C4-2B (cell line): ENCODE measurements at regions not wholly inside any gene's neighbourhood (a gene's known extent, or its start where the extent isn't known, plus 50 kb on each side); places are given as distances from the start of the nearest gene placed in this dataset.

Source experiments
- H3K27ac ChIP-seq: fragments of 450-650 bp; 2 replicates; pipeline ENCODE4 v1.5.1; 2017
- CTCF ChIP-seq: fragments of 450-650 bp; conservative IDR thresholded peaks from 2 replicates; pipeline ENCODE4 v1.5.1; 2017; ENCODE audit warnings: mild to moderate bottlenecking
- ZFX ChIP-seq: fragments of 450-650 bp; IDR thresholded peaks from 2 replicates; pipeline ENCODE4 v1.6.1; 2017

DNA sequence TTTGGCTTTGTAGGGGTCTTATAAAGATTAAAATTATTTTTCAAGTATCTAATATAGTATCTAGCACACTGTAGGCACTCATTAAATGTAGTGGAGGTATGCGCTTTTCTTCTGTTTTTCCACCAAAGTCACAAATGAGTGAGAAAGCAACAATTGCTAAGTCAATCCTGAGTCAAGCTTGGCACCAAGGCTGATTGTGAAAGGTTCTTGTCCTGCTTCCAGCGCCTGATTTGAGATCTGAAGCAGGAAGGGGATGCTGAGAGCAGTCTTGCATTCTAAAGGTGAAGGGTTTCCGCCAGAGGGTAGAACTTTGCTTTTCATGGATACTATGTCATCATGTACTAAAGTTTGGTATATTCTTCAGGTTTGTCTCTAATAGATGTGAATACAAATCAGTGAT, 64.9 kb upstream of the DAAM1 start:
- no peak for TF ChIP-seq CTCF
- TF ChIP-seq ZFX, result no peak
- no peak overlapping the region for H3K27ac ChIP-seq

GRCh38 chr14:59123975-59124374, 64.5 kb upstream of the DAAM1 start:
- TF ChIP-seq ZFX (no peak), CTCF (peak; percentile 70)
- H3K27ac ChIP-seq, result no peak overlapping the region

GRCh38 chr14:59125156-59125555, 63.3 kb upstream of the DAAM1 start:
- TF ChIP-seq CTCF, result no peak
- H3K27ac ChIP-seq, result no peak overlapping the region

- peak; percentile 86 for TF ChIP-seq CTCF
- no peak for TF ChIP-seq ZFX
- H3K27ac ChIP-seq, result no peak overlapping the region
Observed at GRCh38 chr14:59126714-59127436, 61.6 kb upstream of the DAAM1 start.

- TF ChIP-seq ZFX (no peak), CTCF (peak; percentile 52)
- H3K27ac ChIP-seq, result no peak overlapping the region
Observed at GRCh38 chr14:59127437-59127732, 61.1 kb upstream of the DAAM1 start.

DNA sequence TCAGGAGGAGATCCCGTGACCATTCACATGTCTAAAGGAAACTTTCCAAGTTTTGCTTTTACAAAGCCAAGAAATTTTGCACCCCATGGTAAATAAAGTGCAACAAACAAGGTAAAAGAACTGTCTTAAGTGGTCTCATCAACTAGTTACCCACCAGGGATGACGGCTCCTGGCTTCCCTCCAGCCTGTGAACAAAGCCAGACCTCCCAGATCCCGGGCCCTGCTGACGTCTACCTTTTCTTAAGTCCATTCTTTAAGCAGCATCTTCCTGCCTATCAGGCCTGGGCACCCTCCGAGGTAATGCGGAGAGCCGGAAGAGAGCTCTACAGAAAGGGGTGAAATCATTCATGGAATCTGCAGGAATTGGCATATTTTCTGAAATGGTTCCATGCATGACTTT, 58.0 kb upstream of the DAAM1 start:
- TF ChIP-seq CTCF, result no peak
- TF ChIP-seq ZFX, result no peak
- no peak overlapping the region for H3K27ac ChIP-seq

DNA sequence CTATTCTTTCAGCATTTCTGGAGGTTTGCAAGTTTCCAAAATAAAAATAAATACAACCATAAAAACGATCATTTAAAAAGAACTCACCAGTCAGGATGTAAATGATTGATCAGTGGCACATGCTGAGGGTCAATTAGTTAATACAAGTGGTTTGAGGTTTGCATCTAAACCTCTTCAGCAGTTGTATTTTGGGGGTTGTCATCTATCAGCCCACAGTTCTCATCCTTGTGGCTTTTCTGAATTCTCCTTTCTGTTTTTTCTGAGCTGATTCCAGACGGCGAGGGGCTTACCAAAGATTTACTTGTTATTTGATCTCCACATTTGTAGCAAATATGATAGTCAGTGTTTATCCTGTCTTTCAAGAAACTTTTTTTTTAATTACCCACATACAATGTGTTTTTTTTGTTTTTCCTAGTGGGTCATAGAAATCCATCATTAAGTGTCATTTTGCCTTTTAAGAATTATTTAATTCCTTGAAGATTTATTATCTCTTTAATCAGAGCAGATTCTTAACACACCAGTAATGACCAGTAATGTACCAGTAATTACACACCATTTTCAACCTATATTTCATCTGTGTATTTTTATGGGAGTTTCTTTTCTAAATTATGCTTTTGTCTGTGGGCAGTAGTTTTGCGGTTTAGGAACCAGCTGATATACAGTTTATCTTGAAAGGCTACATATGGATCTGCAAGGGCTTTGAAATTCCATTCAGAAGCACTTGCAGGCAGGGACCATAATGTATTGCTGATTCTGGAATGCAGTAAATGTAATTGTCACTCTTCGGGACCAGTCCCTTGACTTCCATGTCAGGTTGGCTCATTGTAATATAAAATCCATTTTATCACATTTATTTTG, 56.3 kb upstream of the DAAM1 start:
- H3K27ac ChIP-seq, result no peak overlapping the region
- TF ChIP-seq CTCF (no peak), ZFX (no peak)
